ENCODE measurements at regions not wholly inside any gene's neighbourhood (a gene's known extent, or its start where the extent isn't known, plus 50 kb on each side); places are given as distances from the start of the nearest gene placed in this dataset.
A peak's percentile ranks its signal among the peaks of the same experiment; 100 is the strongest.
"Not testable (repeated sequence)": the region's sequence is repeated elsewhere in the genome, so short reads cannot be mapped to it uniquely, and the experiment has no call there.

GRCh38 chr14:25836636-25837035 lies 761.2 kb downstream of the NOVA1 start:
- no peak for DNase-seq (ENCODE audit: low spot score)
- in situ Hi-C loops (cut with HindIII; ENCODE audit: low sequenced_read_pairs) = no loop called here

GRCh38 chr14:25833341-25834126 lies 764.3 kb downstream of the NOVA1 start:
- in situ Hi-C loops (cut with HindIII; ENCODE audit: low sequenced_read_pairs) = no loop called here
- DNase-seq (ENCODE audit: low spot score) = peak; percentile 60

- in situ Hi-C loops (cut with HindIII; ENCODE audit: low sequenced_read_pairs) = no loop called here
- DNase-seq (ENCODE audit: low spot score) = no peak
Observed at GRCh38 chr14:25832585-25832984, 765.2 kb downstream of the NOVA1 start.

- DNase-seq (ENCODE audit: low spot score) = no peak
- in situ Hi-C loops (cut with HindIII; ENCODE audit: low sequenced_read_pairs) = no loop called here
Observed at GRCh38 chr14:25828562-25828961, 769.3 kb downstream of the NOVA1 start.

- DNase-seq (ENCODE audit: low spot score) = no peak
- in situ Hi-C loops (cut with HindIII; ENCODE audit: low sequenced_read_pairs) = no loop called here
Observed at GRCh38 chr14:25826105-25826504, 771.7 kb downstream of the NOVA1 start.

- DNase-seq (ENCODE audit: low spot score) = no peak
- in situ Hi-C loops (cut with HindIII; ENCODE audit: low sequenced_read_pairs) = no loop called here
Observed at GRCh38 chr14:25820368-25820767, 770.4 kb upstream of the STXBP6 start.

- DNase-seq (ENCODE audit: low spot score); in situ Hi-C loops (cut with HindIII; ENCODE audit: low sequenced_read_pairs): not testable (repeated sequence)
Observed at GRCh38 chr14:25814622-25815021, 764.7 kb upstream of the STXBP6 start.

- no peak for DNase-seq (ENCODE audit: low spot score)
- in situ Hi-C loops (cut with HindIII; ENCODE audit: low sequenced_read_pairs) = no loop called here
Observed at GRCh38 chr14:25803386-25804018, 753.6 kb upstream of the STXBP6 start.

- in situ Hi-C loops (cut with HindIII; ENCODE audit: low sequenced_read_pairs) = no loop called here
- DNase-seq (ENCODE audit: low spot score) = no peak
Observed at GRCh38 chr14:25800841-25801240, 750.9 kb upstream of the STXBP6 start.

- DNase-seq (ENCODE audit: low spot score) = no peak
- in situ Hi-C loops (cut with HindIII; ENCODE audit: low sequenced_read_pairs) = no loop called here
Observed at GRCh38 chr14:25788252-25788651, 738.3 kb upstream of the STXBP6 start.

- in situ Hi-C loops (cut with HindIII; ENCODE audit: low sequenced_read_pairs) = no loop called here
- DNase-seq (ENCODE audit: low spot score) = no peak
Observed at GRCh38 chr14:25765909-25766308, 716.0 kb upstream of the STXBP6 start.

- no peak for DNase-seq (ENCODE audit: low spot score)
- in situ Hi-C loops (cut with HindIII; ENCODE audit: low sequenced_read_pairs) = no loop called here
Observed at GRCh38 chr14:25759920-25760655, 710.1 kb upstream of the STXBP6 start.

GRCh38 chr14:25759256-25759655 lies 709.3 kb upstream of the STXBP6 start:
- no peak for DNase-seq (ENCODE audit: low spot score)
- in situ Hi-C loops (cut with HindIII; ENCODE audit: low sequenced_read_pairs) = no loop called here

GRCh38 chr14:25757364-25757763 lies 707.4 kb upstream of the STXBP6 start:
- in situ Hi-C loops (cut with HindIII; ENCODE audit: low sequenced_read_pairs) = no loop called here
- DNase-seq (ENCODE audit: low spot score) = no peak

GRCh38 chr14:25756876-25757275 lies 706.9 kb upstream of the STXBP6 start:
- no peak for DNase-seq (ENCODE audit: low spot score)
- in situ Hi-C loops (cut with HindIII; ENCODE audit: low sequenced_read_pairs) = no loop called here

GRCh38 chr14:25753130-25753529 lies 703.2 kb upstream of the STXBP6 start:
- in situ Hi-C loops (cut with HindIII; ENCODE audit: low sequenced_read_pairs) = no loop called here
- DNase-seq (ENCODE audit: low spot score) = no peak

GRCh38 chr14:25750436-25750835 lies 700.5 kb upstream of the STXBP6 start:
- in situ Hi-C loops (cut with HindIII; ENCODE audit: low sequenced_read_pairs) = no loop called here
- DNase-seq (ENCODE audit: low spot score) = no peak

Measured in G401 (cell line).